Fibroblast of the aortic adventitia (primary cell): ENCODE measurements at regions not wholly inside any gene's neighbourhood (a gene's known extent, or its start where the extent isn't known, plus 50 kb on each side); places are given as distances from the start of the nearest gene placed in this dataset.

Source experiments
- DNase-seq: peaks from one replicate; pipeline ENCODE4 v3.0.0-alpha.2; 2010; ENCODE audit warnings: low read depth
- H3K4me3 ChIP-seq: 2 replicates; pipeline ENCODE4 v1.5.1; 2011; ENCODE audit warnings: low read depth, mild to moderate bottlenecking, control low read depth, low read length, moderate library complexity
- CTCF ChIP-seq: IDR thresholded peaks from 2 replicates; pipeline ENCODE4 v1.5.1; 2011; ENCODE audit warnings: mild to moderate bottlenecking, low read length, control low read depth, inconsistent platforms; ENCODE audit not compliant: insufficient read depth

GRCh38 chr13:105821337-105821736 lies 714.1 kb downstream of the EFNB2 start:
- no peak for TF ChIP-seq CTCF
- H3K4me3 ChIP-seq: no peak overlapping the region
- no peak for DNase-seq

GRCh38 chr13:105820415-105820814 lies 715.0 kb downstream of the EFNB2 start:
- no peak for DNase-seq
- no peak overlapping the region for H3K4me3 ChIP-seq
- no peak for TF ChIP-seq CTCF

GRCh38 chr13:105817498-105817897 lies 718.0 kb downstream of the EFNB2 start:
- TF ChIP-seq CTCF: no peak
- DNase-seq: no peak
- no peak overlapping the region for H3K4me3 ChIP-seq

- DNase-seq: no peak
- no peak overlapping the region for H3K4me3 ChIP-seq
- no peak for TF ChIP-seq CTCF
Observed at GRCh38 chr13:105816994-105817393, 718.5 kb downstream of the EFNB2 start.

GRCh38 chr13:105814902-105815250 lies 720.6 kb downstream of the EFNB2 start:
- no peak for TF ChIP-seq CTCF
- no peak overlapping the region for H3K4me3 ChIP-seq
- DNase-seq: no peak

- H3K4me3 ChIP-seq: no peak overlapping the region
- no peak for DNase-seq
- no peak for TF ChIP-seq CTCF
Observed at GRCh38 chr13:105814219-105814901, 721.1 kb downstream of the EFNB2 start.

- TF ChIP-seq CTCF: no peak
Observed at GRCh38 chr13:105806628-105806920, 728.9 kb downstream of the EFNB2 start.

More at GRCh38 chr13:105806628-105806920, 728.9 kb downstream of the EFNB2 start:
- DNase-seq: no peak
- no peak overlapping the region for H3K4me3 ChIP-seq
